OCI-LY1 (cell line): ENCODE measurements at regions not wholly inside any gene's neighbourhood (a gene's known extent, or its start where the extent isn't known, plus 50 kb on each side); places are given as distances from the start of the nearest gene placed in this dataset.
"Not testable (repeated sequence)": the region's sequence is repeated elsewhere in the genome, so short reads cannot be mapped to it uniquely, and the experiment has no call there.

ENCODE experiments used
- CTCF ChIP-seq: fragments of 200-600 bp; sonication (generic), shearing (Covaris generic); IDR thresholded peaks from 2 replicates; pipeline ENCODE4 v1.5.1; 2017; ENCODE audit warnings: mild to moderate bottlenecking, antibody characterized with exemption, low read length, moderate library complexity, mixed read lengths
- EZH2 ChIP-seq: fragments of 200-600 bp; sonication (generic), shearing (Covaris generic); IDR thresholded peaks from 2 replicates; pipeline ENCODE4 v1.8.0; 2017; ENCODE audit warnings: borderline replicate concordance, mixed run types, mild to moderate bottlenecking, antibody characterized with exemption, low read length, moderate library complexity, mixed read lengths

GRCh38 chr14:22491053-22491452, 98.0 kb downstream of the DAD1 start:
- not testable (repeated sequence) for TF ChIP-seq CTCF, EZH2
